Caco-2 (cell line): ENCODE measurements at regions not wholly inside any gene's neighbourhood (a gene's known extent, or its start where the extent isn't known, plus 50 kb on each side); places are given as distances from the start of the nearest gene placed in this dataset.

Experiments used
- BruUV-seq: library from RNA; stranded (reverse); fragments of 400-500 nt; replicated peaks from 2 replicates; lab custom pipeline; 2021; lab: Mats Ljungman, UMichigan
- CTCF ChIA-PET: fragments of 300-600 bp; sonication (Branson Sonifier 250); formaldehyde crosslinking; loops from one replicate; lab custom pipeline; 2022; ENCODE audit warnings: antibody characterized with exemption; lab: Charles Lee
- POLR2A ChIA-PET: fragments of 300-600 bp; sonication (Branson Sonifier 250); formaldehyde crosslinking; loops from one replicate; lab custom pipeline; 2022; ENCODE audit warnings: antibody characterized with exemption; lab: Charles Lee
- DNase-seq, 2 experiments: peaks; one replicate each; pipeline versions ENCODE4 v3.0.0 to v3.0.0-alpha.2; 2020 to 2022
- H3K27me3 ChIP-seq: replicated peaks from 2 replicates; pipeline ENCODE4 v1.6.0; 2011; ENCODE audit warnings: low read length; ENCODE audit not compliant: control insufficient read depth, insufficient read depth
- H3K36me3 ChIP-seq: 2 replicates; pipeline ENCODE4 v1.5.1; 2011; ENCODE audit warnings: low read length; ENCODE audit not compliant: control insufficient read depth, insufficient read depth
- H3K4me1 ChIP-seq: fragments of 250-450 bp; sonication (Bioruptor Pico); 2 replicates; pipeline ENCODE4 v1.5.1; 2020; ENCODE audit warnings: mild to moderate bottlenecking
- H3K4me3 ChIP-seq: 2 replicates; pipeline ENCODE4 v1.5.1; 2011; ENCODE audit warnings: low read depth, mild to moderate bottlenecking, control low read depth, low read length
- H3K9me3 ChIP-seq: fragments of 250-450 bp; sonication (Bioruptor Pico); 2 replicates; pipeline ENCODE4 v1.5.1; 2020; ENCODE audit warnings: mild to moderate bottlenecking, moderate library complexity
- H3K27ac Mint-ChIP-seq: one replicate; pipeline ENCODE4 v1.8.0; 2022; ENCODE audit warnings: mixed read lengths; ENCODE audit not compliant: unreplicated experiment
- H3K27me3 Mint-ChIP-seq: one replicate; pipeline ENCODE4 v1.8.0; 2022; ENCODE audit warnings: mixed read lengths; ENCODE audit not compliant: insufficient read depth, unreplicated experiment
- H3K36me3 Mint-ChIP-seq: one replicate; pipeline ENCODE4 v1.8.0; 2022; ENCODE audit warnings: mild to moderate bottlenecking, mixed read lengths; ENCODE audit not compliant: insufficient read depth, unreplicated experiment
- H3K4me1 Mint-ChIP-seq: one replicate; pipeline ENCODE4 v1.8.0; 2022; ENCODE audit warnings: low read depth, mixed read lengths; ENCODE audit not compliant: unreplicated experiment
- H3K4me3 Mint-ChIP-seq: one replicate; pipeline ENCODE4 v1.8.0; 2022; ENCODE audit warnings: mild to moderate bottlenecking, moderate library complexity, mixed read lengths; ENCODE audit not compliant: unreplicated experiment
- H3K9me3 Mint-ChIP-seq: one replicate; pipeline ENCODE4 v1.8.0; 2022; ENCODE audit warnings: mixed read lengths; ENCODE audit not compliant: unreplicated experiment
- intact Hi-C: fragments of 100-400 bp; cut with micrococcal nuclease; formaldehyde crosslinking; loops from one replicate; pipeline ENCODE4 v1.10.0; 2022; ENCODE audit not compliant: unreplicated experiment
- TF ChIP-seq, protein P1 (sequence below), 2 experiments: fragments of 200-600 bp in 1 of 2; IDR thresholded peaks; 1 replicate in 1 of 2; 2 replicates in 1 of 2; pipeline versions ENCODE4 v1.5.1 to v1.8.0; 2011 to 2022; ENCODE audit warnings: antibody characterized with exemption in 1 of 2, control low read depth in 1 of 2, inconsistent platforms in 1 of 2, low read depth in 1 of 2, low read length in 1 of 2, mild to moderate bottlenecking in 1 of 2, moderate library complexity in 1 of 2; ENCODE audit not compliant: insufficient read depth in 1 of 2, severe bottlenecking in 1 of 2, unreplicated experiment in 1 of 2

DNA sequence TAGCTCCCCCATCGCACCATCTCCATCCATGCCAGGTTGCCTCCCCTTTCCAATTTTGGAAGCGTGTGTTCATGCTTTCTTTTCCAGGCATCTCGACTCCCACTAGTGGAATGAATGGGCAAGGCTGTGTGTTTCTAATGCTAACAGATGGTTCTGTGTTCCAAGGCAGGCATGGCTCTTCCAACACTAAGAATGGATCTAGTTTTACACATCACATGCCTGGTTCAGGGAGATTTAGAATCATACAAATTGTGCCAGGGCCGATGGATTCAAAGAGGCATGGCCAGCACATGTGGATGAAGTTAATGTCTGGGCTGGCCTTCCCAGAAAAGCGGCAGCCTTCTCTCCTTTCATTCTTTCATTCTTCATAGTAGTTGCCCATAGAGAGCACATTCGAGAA, 438.7 kb downstream of the PRDM2 start:
- no peaks in the 10 kb centered on the region for H3K36me3 Mint-ChIP-seq
- Histone ChIP-seq H3K9me3 (no peaks in the 10 kb centered on the region), H3K36me3 (no peaks in the 10 kb centered on the region), H3K4me1 (no peaks in the 10 kb centered on the region), H3K27me3 (no peaks in the 10 kb centered on the region), H3K4me3 (no peak overlapping the region)
- no peak overlapping the region for H3K4me3 Mint-ChIP-seq
- ChIA-PET POLR2A (no interaction called here), CTCF (no interaction called here)
- no peaks in the 10 kb centered on the region for H3K27me3 Mint-ChIP-seq
- DNase-seq, result no peak
- no peak overlapping the region for H3K27ac Mint-ChIP-seq
- intact Hi-C loops, result no loop called here
- H3K4me1 Mint-ChIP-seq, result no peaks in the 10 kb centered on the region
- H3K9me3 Mint-ChIP-seq, result no peaks in the 10 kb centered on the region
- TF ChIP-seq, protein P1, sequence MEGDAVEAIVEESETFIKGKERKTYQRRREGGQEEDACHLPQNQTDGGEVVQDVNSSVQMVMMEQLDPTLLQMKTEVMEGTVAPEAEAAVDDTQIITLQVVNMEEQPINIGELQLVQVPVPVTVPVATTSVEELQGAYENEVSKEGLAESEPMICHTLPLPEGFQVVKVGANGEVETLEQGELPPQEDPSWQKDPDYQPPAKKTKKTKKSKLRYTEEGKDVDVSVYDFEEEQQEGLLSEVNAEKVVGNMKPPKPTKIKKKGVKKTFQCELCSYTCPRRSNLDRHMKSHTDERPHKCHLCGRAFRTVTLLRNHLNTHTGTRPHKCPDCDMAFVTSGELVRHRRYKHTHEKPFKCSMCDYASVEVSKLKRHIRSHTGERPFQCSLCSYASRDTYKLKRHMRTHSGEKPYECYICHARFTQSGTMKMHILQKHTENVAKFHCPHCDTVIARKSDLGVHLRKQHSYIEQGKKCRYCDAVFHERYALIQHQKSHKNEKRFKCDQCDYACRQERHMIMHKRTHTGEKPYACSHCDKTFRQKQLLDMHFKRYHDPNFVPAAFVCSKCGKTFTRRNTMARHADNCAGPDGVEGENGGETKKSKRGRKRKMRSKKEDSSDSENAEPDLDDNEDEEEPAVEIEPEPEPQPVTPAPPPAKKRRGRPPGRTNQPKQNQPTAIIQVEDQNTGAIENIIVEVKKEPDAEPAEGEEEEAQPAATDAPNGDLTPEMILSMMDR (IDR thresholded peaks at IDR 0.05; ENCODE audit: insufficient read depth in 1 of 2, low read depth in 1 of 2, low read length in 1 of 2, severe bottlenecking in 1 of 2, unreplicated experiment in 1 of 2), result no peak
- no TSS peak for BruUV-seq

DNA sequence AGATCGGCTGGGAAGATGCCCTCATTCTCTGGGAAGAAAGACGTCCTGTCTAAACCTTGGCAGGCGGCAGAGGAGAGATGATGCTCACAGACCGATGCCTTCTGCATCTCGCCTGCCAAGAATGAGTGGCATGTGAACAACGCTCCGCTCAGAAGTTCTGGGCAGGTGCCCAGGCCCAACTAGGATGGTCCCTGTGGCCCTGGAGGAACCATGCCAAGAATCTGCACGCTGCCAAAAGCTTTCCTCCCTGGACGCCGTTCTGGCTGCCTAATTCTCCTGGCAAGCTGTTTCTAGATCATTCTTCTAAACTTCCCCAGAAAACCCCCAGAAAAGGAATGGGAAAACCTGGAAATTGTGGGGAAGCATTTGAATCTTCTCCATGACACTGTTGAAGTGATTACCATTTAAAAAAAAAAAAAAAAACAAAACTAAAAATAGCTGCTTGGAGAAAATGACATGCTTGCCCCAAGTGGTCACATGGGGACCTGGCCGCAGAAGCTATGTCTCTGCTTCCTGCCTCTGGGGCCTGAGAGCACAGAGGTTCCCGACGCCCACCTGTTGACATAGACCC, 440.9 kb downstream of the PRDM2 start:
- H3K9me3 Mint-ChIP-seq, result no peaks in the 10 kb centered on the region
- no peaks in the 10 kb centered on the region for H3K27me3 Mint-ChIP-seq
- POLR2A ChIA-PET, result no interaction called here

DNA sequence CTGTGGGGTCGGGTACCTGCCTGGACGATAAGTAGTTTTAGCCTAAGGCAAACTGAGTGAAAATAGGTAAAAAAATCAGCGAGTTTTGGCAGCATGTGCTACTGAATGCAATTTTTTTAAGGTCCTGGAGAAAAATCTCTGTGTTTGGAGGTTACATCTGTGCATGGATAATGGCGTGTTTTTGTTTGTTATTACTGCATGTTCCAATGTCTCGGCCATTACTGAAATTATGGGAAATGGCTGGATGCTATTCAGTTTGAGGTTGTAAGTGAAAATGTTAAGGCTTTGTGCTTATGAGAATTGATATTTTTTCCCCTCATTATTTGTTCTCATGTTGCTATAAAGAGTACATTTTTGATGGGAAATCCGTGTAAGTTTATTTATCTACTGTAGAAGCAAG, 441.7 kb downstream of the PRDM2 start:
- TF ChIP-seq, protein P1 (IDR thresholded peaks at IDR 0.05; ENCODE audit: insufficient read depth in 1 of 2, low read depth in 1 of 2, low read length in 1 of 2, severe bottlenecking in 1 of 2, unreplicated experiment in 1 of 2), result no peak
- Mint-ChIP-seq H3K9me3 (no peaks in the 10 kb centered on the region), H3K27ac (no peak overlapping the region), H3K27me3 (no peaks in the 10 kb centered on the region), H3K4me3 (no peak overlapping the region), H3K4me1 (no peaks in the 10 kb centered on the region), H3K36me3 (no peaks in the 10 kb centered on the region)
- intact Hi-C loops, result no loop called here
- Histone ChIP-seq H3K9me3 (no peaks in the 10 kb centered on the region), H3K4me1 (no peaks in the 10 kb centered on the region), H3K36me3 (no peaks in the 10 kb centered on the region), H3K27me3 (no peaks in the 10 kb centered on the region), H3K4me3 (no peak overlapping the region)
- DNase-seq, result no peak
- no TSS peak for BruUV-seq
- POLR2A ChIA-PET, result no interaction called here
- CTCF ChIA-PET, result no interaction called here

More for the DNA sequence above, 440.9 kb downstream of the PRDM2 start:
- H3K4me3 Mint-ChIP-seq, result no peak overlapping the region
- no peaks in the 10 kb centered on the region for H3K9me3 ChIP-seq
- BruUV-seq, result no TSS peak
- no peak for DNase-seq
- TF ChIP-seq, protein P1 (IDR thresholded peaks at IDR 0.05; ENCODE audit: insufficient read depth in 1 of 2, low read depth in 1 of 2, low read length in 1 of 2, severe bottlenecking in 1 of 2, unreplicated experiment in 1 of 2), result no peak
- intact Hi-C loops, result no loop called here
- no peaks in the 10 kb centered on the region for H3K27me3 ChIP-seq
- no peak overlapping the region for H3K4me3 ChIP-seq
- H3K4me1 ChIP-seq, result no peaks in the 10 kb centered on the region
- no peak overlapping the region for H3K27ac Mint-ChIP-seq
- no peaks in the 10 kb centered on the region for H3K4me1 Mint-ChIP-seq
- H3K36me3 Mint-ChIP-seq, result no peaks in the 10 kb centered on the region
- H3K36me3 ChIP-seq, result no peaks in the 10 kb centered on the region
- CTCF ChIA-PET, result no interaction called here
